GM21737 (cell line): ENCODE measurements at regions not wholly inside any gene's neighbourhood (a gene's known extent, or its start where the extent isn't known, plus 50 kb on each side); places are given as distances from the start of the nearest gene placed in this dataset.
"Not testable (repeated sequence)": the region's sequence is repeated elsewhere in the genome, so short reads cannot be mapped to it uniquely, and the experiment has no call there.

Experiments
- ATAC-seq: cut with Tn5 transposase; IDR thresholded peaks from one replicate; pipeline ENCODE4 v1.9.1; 2021; ENCODE audit warnings: mild to moderate bottlenecking, moderate library complexity; ENCODE audit not compliant: unreplicated experiment

GRCh38 chr6:56808871-56809359 lies 146.0 kb upstream of the BEND6 start:
- no peak for ATAC-seq

- ATAC-seq: no peak
These were observed 146.9 kb upstream of the BEND6 start for GRCh38 chr6:56807989-56808337.

- ATAC-seq: no peak
These were observed 147.4 kb upstream of the BEND6 start for GRCh38 chr6:56807326-56807988.

GRCh38 chr6:56806368-56806767 lies 148.5 kb upstream of the BEND6 start:
- ATAC-seq: no peak

- ATAC-seq: no peak
These were observed 149.9 kb upstream of the BEND6 start for GRCh38 chr6:56804996-56805395.

GRCh38 chr6:56803594-56803993 lies 151.3 kb upstream of the BEND6 start:
- ATAC-seq: no peak

GRCh38 chr6:56802584-56802983 lies 152.3 kb upstream of the BEND6 start:
- ATAC-seq: no peak

GRCh38 chr6:56799989-56800388 lies 154.9 kb upstream of the BEND6 start:
- ATAC-seq: no peak

- no peak for ATAC-seq
These were observed 155.5 kb upstream of the DST start for GRCh38 chr6:56798163-56798562.

- no peak for ATAC-seq
These were observed 153.5 kb upstream of the DST start for GRCh38 chr6:56796196-56796532.

- ATAC-seq: no peak
These were observed 152.9 kb upstream of the DST start for GRCh38 chr6:56795466-56796195.

GRCh38 chr6:56794421-56794820 lies 151.7 kb upstream of the DST start:
- ATAC-seq: no peak

GRCh38 chr6:56793938-56794337 lies 151.2 kb upstream of the DST start:
- ATAC-seq: no peak

- no peak for ATAC-seq
These were observed 147.7 kb upstream of the DST start for GRCh38 chr6:56790414-56790813.

GRCh38 chr6:56789879-56790278 lies 147.2 kb upstream of the DST start:
- ATAC-seq: no peak

GRCh38 chr6:56789342-56789741 lies 146.7 kb upstream of the DST start:
- ATAC-seq: no peak

GRCh38 chr6:56787209-56787608 lies 144.5 kb upstream of the DST start:
- no peak for ATAC-seq

GRCh38 chr6:56786256-56786655 lies 143.6 kb upstream of the DST start:
- ATAC-seq: no peak

- not testable (repeated sequence) for ATAC-seq
These were observed 142.8 kb upstream of the DST start for GRCh38 chr6:56785536-56785935.

- not testable (repeated sequence) for ATAC-seq
These were observed 137.4 kb upstream of the DST start for GRCh38 chr6:56780109-56780508.

GRCh38 chr6:56778503-56778902 lies 135.8 kb upstream of the DST start:
- not testable (repeated sequence) for ATAC-seq

GRCh38 chr6:56775498-56776166 lies 132.9 kb upstream of the DST start:
- no peak for ATAC-seq
